IPS-18a (cell line): ENCODE measurements at regions not wholly inside any gene's neighbourhood (a gene's known extent, or its start where the extent isn't known, plus 50 kb on each side); places are given as distances from the start of the nearest gene placed in this dataset.
"Not testable (repeated sequence)": the region's sequence is repeated elsewhere in the genome, so short reads cannot be mapped to it uniquely, and the experiment has no call there.

Source experiments
- H3K27ac ChIP-seq: one replicate; pipeline ENCODE4 v1.5.1; 2013; ENCODE audit warnings: low read length
- H3K27me3 ChIP-seq: one replicate; pipeline ENCODE4 v1.6.1; 2013; ENCODE audit warnings: mild to moderate bottlenecking, low read length; ENCODE audit not compliant: control insufficient read depth, insufficient read depth
- H3K36me3 ChIP-seq: one replicate; pipeline ENCODE4 v1.6.1; 2013; ENCODE audit warnings: low read depth, low read length; ENCODE audit not compliant: control insufficient read depth
- H3K4me1 ChIP-seq: one replicate; pipeline ENCODE4 v1.6.1; 2013; ENCODE audit warnings: low read depth, low read length; ENCODE audit not compliant: control insufficient read depth
- H3K4me3 ChIP-seq: one replicate; pipeline ENCODE4 v1.5.1; 2013; ENCODE audit warnings: low read length
- H3K9ac ChIP-seq: one replicate; pipeline ENCODE4 v1.6.1; 2013; ENCODE audit warnings: mild to moderate bottlenecking, low read length, moderate library complexity
- H3K9me3 ChIP-seq: one replicate; pipeline ENCODE4 v1.6.1; 2013; ENCODE audit warnings: low read depth, low read length; ENCODE audit not compliant: control insufficient read depth

GRCh38 chr4:151524610-151525009 is 115.6 kb downstream of the FHIP1A start:
- H3K27me3 ChIP-seq, result no peaks in the 10 kb centered on the region
- peaks cover 25% of the 10 kb centered on the region for H3K4me1 ChIP-seq
- H3K4me3 ChIP-seq, result peak overlapping the region; percentile 26
- H3K9me3 ChIP-seq, result no peaks in the 10 kb centered on the region
- H3K9ac ChIP-seq, result peak overlapping the region; percentile 6
- peak overlapping the region; percentile 44 for H3K27ac ChIP-seq
- no peaks in the 10 kb centered on the region for H3K36me3 ChIP-seq

- H3K9me3 ChIP-seq, H3K36me3 ChIP-seq, H3K27me3 ChIP-seq, H3K4me3 ChIP-seq, H3K9ac ChIP-seq, H3K27ac ChIP-seq: not testable (repeated sequence)
- peaks cover 25% of the 10 kb centered on the region for H3K4me1 ChIP-seq
Measured at GRCh38 chr4:151526489-151526888, 117.5 kb downstream of the FHIP1A start.

- H3K4me3 ChIP-seq, result no peak overlapping the region
- no peaks in the 10 kb centered on the region for H3K9me3 ChIP-seq
- H3K9ac ChIP-seq, result no peak overlapping the region
- no peaks in the 10 kb centered on the region for H3K36me3 ChIP-seq
- peaks cover 19% of the 10 kb centered on the region for H3K4me1 ChIP-seq
- no peaks in the 10 kb centered on the region for H3K27me3 ChIP-seq
- H3K27ac ChIP-seq, result no peak overlapping the region
Measured at GRCh38 chr4:151527699-151528098, 118.7 kb downstream of the FHIP1A start.

GRCh38 chr4:151529187-151529586 is 120.2 kb downstream of the FHIP1A start:
- Histone ChIP-seq H3K9ac (no peak overlapping the region), H3K27ac (no peak overlapping the region), H3K9me3 (no peaks in the 10 kb centered on the region), H3K4me1 (peaks cover 16% of the 10 kb centered on the region), H3K27me3 (no peaks in the 10 kb centered on the region), H3K36me3 (no peaks in the 10 kb centered on the region), H3K4me3 (no peak overlapping the region)

- Histone ChIP-seq H3K27me3 (no peaks in the 10 kb centered on the region), H3K9ac (no peak overlapping the region), H3K36me3 (no peaks in the 10 kb centered on the region), H3K4me3 (no peak overlapping the region), H3K4me1 (peaks cover 6% of the 10 kb centered on the region), H3K27ac (no peak overlapping the region), H3K9me3 (no peaks in the 10 kb centered on the region)
Measured at GRCh38 chr4:151530230-151530629, 121.3 kb downstream of the FHIP1A start.

DNA sequence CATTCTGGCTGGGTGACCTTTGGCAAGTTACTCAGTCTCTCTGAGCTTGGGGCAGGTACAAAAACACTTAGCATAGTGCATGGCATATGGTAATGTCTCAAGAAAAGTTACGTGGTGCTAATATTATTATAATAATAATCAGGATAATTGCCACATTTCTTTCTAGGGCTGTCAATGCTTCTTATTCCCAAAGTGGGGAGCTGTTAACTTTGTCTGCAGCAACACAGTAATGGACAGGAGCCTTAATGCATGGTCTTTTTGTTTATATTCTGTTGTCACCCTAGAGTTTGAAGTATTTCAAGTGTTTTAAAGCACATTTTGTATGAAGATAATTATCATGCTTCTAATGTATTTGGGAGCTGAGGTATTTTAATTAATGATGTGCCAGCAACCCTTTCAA is 121.8 kb downstream of the FHIP1A start:
- no peak overlapping the region for H3K9ac ChIP-seq
- H3K27ac ChIP-seq, result no peak overlapping the region
- peaks cover 3% of the 10 kb centered on the region for H3K4me1 ChIP-seq
- H3K9me3 ChIP-seq, result no peaks in the 10 kb centered on the region
- H3K36me3 ChIP-seq, result no peaks in the 10 kb centered on the region
- H3K4me3 ChIP-seq, result no peak overlapping the region
- H3K27me3 ChIP-seq, result no peaks in the 10 kb centered on the region

GRCh38 chr4:151532001-151532708 is 123.2 kb downstream of the FHIP1A start:
- H3K4me1 ChIP-seq, result peaks cover 3% of the 10 kb centered on the region
- H3K36me3 ChIP-seq, result no peaks in the 10 kb centered on the region
- H3K27ac ChIP-seq, result no peak overlapping the region
- no peak overlapping the region for H3K4me3 ChIP-seq
- no peak overlapping the region for H3K9ac ChIP-seq
- no peaks in the 10 kb centered on the region for H3K27me3 ChIP-seq
- no peaks in the 10 kb centered on the region for H3K9me3 ChIP-seq

GRCh38 chr4:151534195-151534594 is 125.2 kb downstream of the FHIP1A start:
- Histone ChIP-seq H3K4me1 (peaks cover 17% of the 10 kb centered on the region), H3K27me3 (no peaks in the 10 kb centered on the region), H3K36me3 (no peaks in the 10 kb centered on the region), H3K9me3 (no peaks in the 10 kb centered on the region), H3K4me3 (no peak overlapping the region), H3K9ac (no peak overlapping the region), H3K27ac (no peak overlapping the region)

DNA sequence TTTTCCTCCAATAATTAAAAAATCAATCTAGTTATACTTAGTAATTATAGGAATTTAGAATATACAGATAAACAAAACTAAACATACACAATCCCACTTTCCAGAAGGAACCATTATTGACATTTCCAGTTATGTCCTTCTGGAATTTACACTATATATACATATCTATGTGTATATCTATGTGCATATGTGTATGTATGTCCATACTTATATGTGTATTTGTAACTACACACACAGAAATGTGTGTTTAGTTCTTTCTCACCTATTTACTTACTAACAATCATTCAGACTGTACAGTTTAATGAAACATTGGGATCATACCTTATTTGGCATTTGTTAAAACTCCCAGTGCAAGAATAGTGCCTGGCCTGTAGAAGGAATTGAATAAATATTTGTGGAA is 126.4 kb downstream of the FHIP1A start:
- Histone ChIP-seq H3K4me3 (no peak overlapping the region), H3K27ac (no peak overlapping the region), H3K9ac (no peak overlapping the region), H3K4me1 (peaks cover 17% of the 10 kb centered on the region), H3K9me3 (no peaks in the 10 kb centered on the region), H3K36me3 (no peaks in the 10 kb centered on the region), H3K27me3 (no peaks in the 10 kb centered on the region)

- Histone ChIP-seq H3K36me3 (no peaks in the 10 kb centered on the region), H3K27ac (no peak overlapping the region), H3K4me3 (no peak overlapping the region), H3K27me3 (no peaks in the 10 kb centered on the region), H3K9me3 (no peaks in the 10 kb centered on the region), H3K4me1 (peaks cover 25% of the 10 kb centered on the region), H3K9ac (no peak overlapping the region)
Measured at GRCh38 chr4:151537687-151538086, 128.7 kb downstream of the FHIP1A start.

GRCh38 chr4:151538963-151539362 is 130.0 kb downstream of the FHIP1A start:
- H3K27ac ChIP-seq, result no peak overlapping the region
- H3K27me3 ChIP-seq, result no peaks in the 10 kb centered on the region
- H3K36me3 ChIP-seq, result no peaks in the 10 kb centered on the region
- no peak overlapping the region for H3K9ac ChIP-seq
- peaks cover 25% of the 10 kb centered on the region for H3K4me1 ChIP-seq
- H3K4me3 ChIP-seq, result no peak overlapping the region
- no peaks in the 10 kb centered on the region for H3K9me3 ChIP-seq

DNA sequence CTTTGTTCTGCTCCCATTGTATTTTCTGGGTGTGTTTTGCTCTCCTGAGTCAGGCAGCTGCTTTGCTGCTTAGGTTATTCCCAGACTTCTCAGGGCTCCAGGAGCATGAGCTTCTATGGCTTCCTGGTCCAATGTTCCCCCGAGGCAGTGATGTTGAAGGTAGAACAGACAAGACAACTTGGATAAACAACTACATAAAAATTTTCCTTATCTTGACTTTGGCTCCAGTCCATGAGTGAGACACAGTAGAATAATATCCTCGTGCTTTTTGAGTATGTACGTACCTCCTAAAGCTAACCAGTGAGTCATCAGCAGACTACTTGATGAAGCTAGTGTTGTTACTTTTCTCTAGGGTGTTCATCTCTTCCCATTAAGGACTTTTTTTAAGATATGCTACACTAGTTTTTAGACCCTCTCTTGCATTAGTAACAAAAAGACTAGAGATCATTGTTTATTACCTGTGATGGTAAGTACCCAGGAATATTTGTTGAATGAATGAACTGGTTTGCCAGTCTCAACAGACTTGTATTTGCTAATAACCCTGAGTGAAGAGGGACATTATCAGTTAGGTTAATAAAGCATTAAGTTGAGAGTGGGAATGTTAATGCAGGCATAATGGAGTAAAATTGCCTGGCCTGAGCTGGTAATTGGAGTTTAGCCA is 131.9 kb downstream of the FHIP1A start:
- H3K27ac ChIP-seq, result no peak overlapping the region
- no peak overlapping the region for H3K9ac ChIP-seq
- H3K4me1 ChIP-seq, result peaks cover 25% of the 10 kb centered on the region
- no peaks in the 10 kb centered on the region for H3K9me3 ChIP-seq
- no peak overlapping the region for H3K4me3 ChIP-seq
- H3K36me3 ChIP-seq, result no peaks in the 10 kb centered on the region
- no peaks in the 10 kb centered on the region for H3K27me3 ChIP-seq
